GM19351 (cell line): ENCODE measurements at regions not wholly inside any gene's neighbourhood (a gene's known extent, or its start where the extent isn't known, plus 50 kb on each side); places are given as distances from the start of the nearest gene placed in this dataset.

ENCODE experiments used
- ATAC-seq: cut with Tn5 transposase; IDR thresholded peaks from one replicate; pipeline ENCODE4 v1.9.1; 2021; ENCODE audit warnings: mild to moderate bottlenecking, moderate library complexity; ENCODE audit not compliant: unreplicated experiment

DNA sequence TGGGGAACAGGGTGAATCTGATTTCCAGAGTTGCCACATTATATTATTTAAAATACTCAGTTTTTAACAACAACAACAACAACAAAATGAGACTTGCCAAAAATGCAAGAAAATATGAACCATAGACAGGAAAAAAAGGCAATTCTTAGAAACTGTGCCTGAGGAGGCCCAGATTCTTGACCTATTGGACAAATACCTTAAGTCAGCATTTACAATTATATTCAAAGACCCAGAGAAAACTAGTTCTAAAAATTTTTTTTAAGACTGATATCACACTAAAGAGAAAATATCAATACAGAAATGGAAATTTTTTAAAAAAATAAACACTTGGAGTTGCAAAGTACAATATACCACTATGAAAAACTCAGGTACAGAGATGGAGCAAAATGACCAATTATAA is 152.8 kb upstream of the LYPLAL1 start:
- ATAC-seq: no peak

DNA sequence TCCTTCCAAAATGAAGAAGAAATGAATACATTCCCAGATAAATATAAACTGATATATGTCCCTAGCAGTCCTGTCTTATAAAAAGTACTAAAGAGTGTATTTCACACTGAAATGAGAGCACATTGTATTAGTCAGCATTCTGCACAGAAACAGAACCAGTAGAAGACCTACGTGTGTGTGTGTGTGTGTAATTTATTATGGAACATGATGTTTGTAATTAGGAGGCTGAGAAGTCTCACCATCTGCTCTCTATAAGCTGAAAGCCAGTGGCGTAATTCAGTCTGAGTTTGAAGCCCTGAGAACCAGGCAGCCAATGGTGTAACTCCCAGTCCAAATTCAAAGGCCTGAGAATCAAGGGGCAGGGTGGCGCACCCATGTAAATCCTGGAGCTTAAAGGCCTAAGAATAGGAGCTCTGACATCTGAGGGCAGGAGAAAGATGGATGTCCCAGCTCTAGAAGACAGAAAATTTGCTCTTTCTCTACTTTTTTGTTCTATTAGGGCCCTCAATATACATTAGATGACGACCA is 146.5 kb upstream of the LYPLAL1 start:
- no peak for ATAC-seq

DNA sequence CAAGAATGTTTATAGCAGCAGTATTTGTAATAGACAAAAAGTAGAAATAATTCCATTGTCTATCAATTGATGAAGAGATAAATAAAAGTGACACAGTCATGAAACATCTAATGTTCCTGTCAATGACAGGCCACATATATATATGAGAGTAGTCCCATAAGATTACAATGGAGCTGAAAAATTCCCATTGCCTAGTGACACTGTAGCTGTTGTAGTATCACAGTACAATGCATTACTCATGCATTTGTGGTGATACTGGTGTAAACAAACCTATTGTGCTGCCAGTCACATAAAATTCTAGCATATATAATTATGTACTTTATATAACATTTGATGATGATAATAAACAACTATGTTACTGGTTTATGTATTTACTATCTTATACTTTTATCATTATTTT is 141.9 kb upstream of the LYPLAL1 start:
- ATAC-seq: no peak

DNA sequence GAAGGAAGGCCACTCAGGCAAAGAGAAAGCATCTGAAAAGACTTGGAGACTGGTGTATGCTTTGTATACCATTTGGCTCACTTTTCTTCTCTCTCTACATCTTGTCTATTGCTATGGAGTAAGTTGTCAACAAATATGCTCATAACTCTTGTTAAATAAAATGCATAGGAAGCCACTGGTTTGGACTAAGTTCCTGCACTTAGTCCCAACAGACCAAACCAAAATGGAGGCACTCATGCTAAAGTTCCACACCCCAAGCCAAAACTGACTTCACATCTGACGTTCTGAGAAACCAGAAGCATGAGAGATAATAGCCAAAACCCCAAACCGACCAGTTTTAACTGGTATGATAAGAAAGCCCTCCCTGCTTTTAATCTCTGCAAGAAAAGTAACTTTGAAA is 135.3 kb upstream of the LYPLAL1 start:
- no peak for ATAC-seq

DNA sequence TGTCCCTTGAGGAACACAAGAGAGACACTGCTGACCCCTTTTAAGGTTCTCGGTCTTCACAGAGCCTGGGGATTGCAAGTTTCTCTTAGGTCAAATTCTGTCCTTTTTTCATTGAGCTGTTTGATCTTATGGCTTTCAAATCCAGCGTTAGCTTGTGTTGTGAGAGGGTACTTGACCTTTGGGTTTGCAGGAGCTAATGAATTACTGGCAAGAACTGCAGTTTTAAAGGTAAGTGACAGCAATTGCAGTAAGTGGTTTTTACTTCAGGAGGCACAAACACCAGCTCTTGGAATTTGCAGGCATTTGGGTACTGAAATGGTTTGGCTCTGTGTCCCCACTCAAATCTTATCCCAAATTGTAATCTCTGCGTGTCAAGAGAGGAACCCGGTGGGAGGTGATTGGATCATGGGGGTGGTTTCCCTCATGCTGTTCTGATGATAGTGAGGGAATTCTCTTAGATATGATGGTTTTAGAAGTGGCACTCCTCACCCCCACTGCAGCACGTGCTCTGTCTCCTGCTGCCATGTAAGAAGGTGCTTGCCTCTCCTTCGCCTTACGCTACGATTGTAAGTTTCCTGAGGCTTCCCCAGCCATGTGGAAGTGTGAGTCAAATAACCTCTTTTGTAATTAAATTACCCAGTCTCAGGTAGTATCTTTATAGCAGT is 134.5 kb upstream of the LYPLAL1 start:
- no peak for ATAC-seq

DNA sequence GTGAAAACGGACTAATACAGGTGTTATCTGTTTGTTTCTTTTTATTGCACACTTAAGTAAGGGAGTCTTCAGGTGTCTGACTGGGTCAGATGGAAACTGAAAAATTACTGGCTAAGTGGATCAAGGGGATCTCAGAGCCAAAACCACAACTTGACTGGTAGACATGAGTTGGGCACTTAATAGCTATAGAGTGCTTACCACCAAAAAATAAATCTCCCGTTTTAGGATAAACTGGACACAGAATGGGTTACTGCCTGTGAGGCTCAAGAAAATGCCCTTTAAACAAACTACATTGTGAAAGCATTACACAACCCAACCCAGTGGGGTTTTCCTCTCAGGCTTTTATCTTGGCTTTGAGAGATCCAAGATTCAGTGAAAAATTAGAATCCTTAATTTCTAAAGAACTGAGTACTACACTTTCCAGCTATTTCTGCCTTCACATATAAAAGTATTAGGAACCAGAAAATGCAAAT is 134.0 kb upstream of the LYPLAL1 start:
- ATAC-seq: no peak

DNA sequence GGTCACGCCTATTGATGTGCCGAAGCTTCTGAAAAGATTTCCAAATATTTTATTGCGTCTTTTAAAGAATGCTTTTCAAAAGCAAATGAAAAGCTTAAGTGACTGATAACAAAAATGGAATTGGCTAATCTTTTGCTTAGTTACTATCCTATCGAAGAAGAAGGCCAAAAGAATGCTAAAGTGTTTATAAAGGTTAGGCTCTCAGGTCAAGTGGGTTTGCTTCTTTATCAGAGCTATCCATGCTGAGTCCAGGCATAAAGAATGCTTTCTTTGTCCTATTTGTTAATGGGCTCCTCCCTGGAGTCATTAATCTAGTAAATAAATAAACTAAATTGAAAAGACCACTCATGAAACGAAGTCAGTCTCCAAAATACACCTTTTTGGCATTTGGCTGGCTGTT is 133.4 kb upstream of the LYPLAL1 start:
- ATAC-seq: no peak

DNA sequence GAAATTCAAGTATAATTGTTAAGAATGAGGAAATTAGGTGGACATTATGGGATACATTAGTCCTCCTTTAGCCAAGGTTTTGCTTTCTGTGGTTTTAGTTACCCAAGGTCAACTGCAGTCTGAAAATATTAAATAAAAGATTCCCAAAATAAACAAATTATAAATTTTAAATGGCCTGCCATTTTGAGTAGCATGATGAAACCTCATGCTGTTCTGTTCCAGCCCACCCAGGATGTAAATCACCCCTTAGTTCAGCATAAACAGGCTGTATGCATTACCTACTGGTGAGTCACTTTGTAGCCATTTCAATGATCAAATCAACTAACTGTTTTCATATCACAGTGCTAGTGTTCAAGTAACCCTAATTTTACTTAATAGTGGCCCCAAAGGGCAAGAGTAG is 132.5 kb upstream of the LYPLAL1 start:
- no peak for ATAC-seq

DNA sequence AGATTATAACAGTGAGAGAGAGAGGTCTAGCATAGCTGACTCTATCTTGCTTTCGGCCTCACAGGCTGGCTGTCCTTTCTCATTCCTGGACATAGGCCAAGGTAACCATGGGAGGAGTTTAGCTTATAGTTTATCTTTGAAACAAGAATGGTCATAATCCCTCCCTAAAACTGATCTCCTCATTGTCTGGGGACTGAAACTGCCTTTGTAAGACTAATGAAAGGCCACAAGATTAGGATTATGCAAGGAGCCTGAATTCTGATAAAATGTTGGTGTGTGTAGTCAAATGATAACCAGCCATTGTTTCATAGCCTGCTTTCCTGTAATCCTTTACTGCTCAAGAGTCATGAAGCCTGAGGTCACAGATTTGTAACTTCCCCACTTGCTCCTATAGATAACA is 131.9 kb upstream of the LYPLAL1 start:
- ATAC-seq: no peak

DNA sequence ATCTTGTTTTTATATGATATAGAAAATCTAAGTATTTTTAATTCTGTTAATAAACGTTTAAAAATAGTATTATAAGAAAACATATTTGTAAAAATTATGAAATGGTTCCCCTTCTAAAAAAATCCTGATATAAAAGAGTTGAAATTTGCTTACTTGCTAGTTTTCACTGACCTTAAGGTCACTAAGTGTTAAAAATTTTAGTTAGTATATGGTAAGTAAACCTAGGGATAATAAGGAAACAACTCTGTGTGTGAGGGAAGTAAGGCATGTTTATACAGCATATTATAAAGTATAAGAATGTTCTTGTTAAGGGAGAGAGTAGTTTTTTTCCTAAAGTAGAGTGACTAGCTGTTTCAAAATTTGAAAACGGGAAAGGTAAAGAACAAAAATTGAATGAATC is 130.9 kb upstream of the LYPLAL1 start:
- ATAC-seq: no peak

DNA sequence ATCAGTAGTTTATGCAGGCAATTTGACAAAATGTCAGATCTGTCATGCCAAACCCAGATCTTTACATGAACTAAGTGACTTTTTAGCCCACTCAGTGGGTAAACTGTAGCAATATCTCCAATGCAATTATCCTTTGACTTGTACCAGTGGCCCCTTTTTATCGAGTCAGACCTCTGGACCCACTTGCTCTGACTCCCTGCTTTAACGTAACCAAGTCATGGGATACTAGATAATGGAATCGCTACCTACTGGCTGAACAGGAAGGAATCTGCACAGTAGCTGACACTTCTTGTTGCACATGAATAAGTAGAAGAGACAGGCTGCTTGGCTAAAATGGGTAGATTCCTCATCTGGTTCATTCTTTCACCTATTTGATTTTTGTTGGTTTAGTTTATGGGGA is 128.4 kb upstream of the LYPLAL1 start:
- no peak for ATAC-seq

DNA sequence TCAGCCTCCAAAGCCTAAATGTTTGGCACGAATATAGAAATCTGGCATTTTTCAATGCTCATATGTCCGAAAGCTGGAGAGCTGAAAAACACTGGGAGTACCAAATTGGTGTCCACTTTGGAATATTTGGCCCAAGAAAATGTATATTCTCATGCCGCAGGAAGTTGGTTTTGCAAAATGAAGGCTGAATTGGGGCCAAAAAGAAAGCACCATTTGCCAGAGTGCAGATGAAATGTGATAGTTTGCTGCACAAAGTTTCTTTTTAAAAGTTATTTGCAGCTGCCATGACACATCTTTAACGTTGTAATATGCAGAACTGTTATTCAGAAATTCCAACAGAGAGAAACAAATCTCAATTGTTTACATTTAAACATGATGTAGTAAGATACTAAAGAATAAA is 124.2 kb upstream of the LYPLAL1 start:
- ATAC-seq: no peak

DNA sequence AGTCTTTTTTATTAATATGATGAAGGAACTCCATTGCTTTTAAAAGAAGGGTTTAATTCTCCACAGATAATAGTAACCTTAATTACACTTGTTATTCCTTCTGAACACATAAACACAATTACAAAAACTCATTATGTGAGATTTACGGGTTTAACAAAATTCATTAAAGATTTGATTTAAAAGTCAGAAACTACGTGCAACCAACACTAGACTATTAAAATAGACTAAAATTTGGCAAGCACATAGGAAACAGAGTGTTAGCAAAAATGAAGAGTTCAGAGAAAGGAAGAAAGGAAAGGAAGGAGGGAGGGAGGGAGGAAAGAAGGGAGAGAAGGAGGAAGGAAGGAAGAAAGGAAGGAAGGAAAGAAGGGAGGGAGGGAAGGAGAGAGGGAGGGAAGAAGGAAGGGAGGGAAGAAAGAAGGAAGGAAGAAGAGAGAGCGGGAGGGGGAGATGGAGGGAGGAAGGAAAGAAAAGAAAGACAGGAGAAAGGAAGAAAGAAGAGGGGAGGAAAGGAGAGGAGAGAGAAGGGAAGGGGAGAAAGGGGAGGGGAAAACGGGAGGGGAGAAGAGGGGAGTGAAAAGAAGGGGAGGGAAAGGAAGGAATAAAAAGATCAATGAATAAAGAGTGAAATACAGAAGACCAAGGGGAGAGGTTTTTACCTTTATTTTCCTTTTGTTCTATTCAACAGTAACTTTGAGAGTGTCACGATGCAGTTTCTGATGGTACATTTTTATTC is 123.4 kb upstream of the LYPLAL1 start:
- no peak for ATAC-seq

DNA sequence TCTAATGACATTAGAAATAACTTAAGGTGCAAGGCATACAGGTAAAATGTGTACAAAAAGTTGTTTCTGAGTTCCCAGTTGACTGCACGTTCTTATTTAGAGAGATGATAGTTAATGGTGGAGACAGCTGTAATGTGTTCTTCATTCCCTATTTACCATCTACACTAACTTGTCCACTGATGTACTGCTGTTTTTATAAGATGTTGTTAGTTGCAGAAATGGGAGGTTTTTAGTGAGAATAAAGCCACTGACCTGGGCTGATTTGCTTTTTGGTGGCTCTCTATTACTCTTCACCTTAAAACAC is 122.9 kb upstream of the LYPLAL1 start:
- no peak for ATAC-seq

DNA sequence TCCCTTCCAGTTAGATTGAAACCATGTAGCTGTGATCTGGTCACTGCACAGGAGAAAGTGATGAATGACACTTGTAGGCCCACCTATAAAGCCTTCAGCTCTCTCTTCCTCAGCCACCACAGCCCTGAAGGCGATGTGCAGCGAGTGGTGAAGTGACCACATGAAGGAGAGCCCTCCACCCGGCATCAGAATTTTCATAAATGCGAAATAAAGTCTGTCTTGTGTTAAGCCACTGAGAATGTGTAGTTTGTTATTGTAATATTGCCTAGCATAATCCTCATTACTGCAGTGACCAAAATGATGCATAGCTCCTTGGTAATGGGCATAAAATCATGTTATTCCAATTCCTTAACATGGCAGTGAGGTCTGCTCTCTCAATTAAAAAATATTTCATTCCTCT is 122.1 kb upstream of the LYPLAL1 start:
- no peak for ATAC-seq

DNA sequence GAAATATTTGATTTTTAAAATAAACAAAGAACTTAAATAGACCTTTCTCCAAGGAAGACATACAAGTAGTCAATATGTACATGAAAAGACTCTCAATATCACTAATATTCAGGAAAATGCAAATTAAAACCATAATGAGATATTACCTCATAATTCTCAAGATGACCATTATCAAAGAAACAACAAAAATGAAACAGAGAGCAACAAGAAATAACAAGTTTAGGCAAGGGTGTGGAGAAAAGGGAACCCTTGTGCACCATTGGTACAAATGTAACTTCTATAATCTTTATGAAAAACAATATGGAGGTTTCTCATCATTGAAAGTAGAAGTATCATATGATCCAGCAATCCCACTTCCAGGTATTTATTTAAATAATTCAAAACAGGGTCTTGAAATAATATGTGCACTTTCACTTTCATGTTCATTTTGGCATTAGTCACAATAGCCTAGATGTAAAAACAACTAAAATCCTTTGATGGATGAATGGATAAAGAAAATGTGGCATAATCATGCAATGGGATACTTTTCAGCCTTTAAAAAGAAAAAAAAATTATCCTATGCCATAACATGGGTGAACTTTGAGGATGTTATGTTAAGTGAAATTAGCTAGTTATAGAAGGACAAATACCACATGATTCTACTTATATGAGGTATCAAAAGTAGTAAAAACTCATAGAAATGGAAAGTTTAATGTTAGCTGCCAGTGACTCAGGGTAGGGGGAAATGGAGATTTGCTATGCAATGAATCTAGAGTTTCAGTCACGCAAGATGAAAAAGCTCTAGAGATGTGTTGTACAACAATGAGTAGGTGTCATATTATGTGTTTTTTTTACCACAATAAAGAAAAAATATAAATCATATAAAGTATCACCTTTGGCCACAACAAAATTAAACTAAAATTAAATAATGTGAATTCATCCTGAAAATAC is 114.5 kb upstream of the LYPLAL1 start:
- ATAC-seq: peak; percentile 64

DNA sequence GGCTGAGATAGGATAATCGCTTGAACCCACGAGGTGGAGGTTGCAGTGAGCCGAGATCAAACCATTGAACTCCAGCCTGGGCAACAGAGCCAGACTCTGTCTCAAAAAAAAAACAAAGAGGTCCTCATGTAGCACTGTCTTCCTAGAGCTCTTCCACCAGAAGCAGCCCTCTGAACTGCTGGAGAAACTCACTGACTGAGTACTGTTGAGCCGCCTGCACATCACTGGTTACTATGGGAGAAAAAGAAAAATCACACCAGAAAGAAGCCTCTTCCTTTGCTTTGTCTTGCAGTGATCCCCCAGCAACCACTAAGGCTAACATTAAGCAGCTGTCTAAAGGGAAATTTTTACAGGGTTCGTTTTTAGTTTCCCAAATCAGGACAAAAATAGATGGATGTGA is 112.9 kb upstream of the LYPLAL1 start:
- ATAC-seq: no peak

DNA sequence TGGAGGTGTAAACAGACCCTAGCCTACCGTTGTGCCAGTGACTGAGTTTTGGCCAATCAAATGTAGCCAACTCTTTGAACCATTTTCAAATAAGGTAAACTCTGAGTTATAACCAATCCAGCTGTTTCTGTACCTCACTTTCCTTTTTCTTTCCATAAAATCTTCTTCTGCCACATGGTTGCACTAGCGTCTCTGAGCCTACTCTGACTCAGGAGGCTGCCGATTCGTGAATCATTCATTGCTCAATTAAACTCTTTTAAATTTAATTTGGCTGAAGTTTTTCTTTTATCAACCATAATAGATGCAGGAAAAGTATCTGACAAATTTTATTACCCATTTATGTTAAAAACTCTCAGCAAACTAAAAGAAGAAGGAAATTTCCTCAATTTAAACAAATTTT is 111.5 kb upstream of the LYPLAL1 start:
- no peak for ATAC-seq

DNA sequence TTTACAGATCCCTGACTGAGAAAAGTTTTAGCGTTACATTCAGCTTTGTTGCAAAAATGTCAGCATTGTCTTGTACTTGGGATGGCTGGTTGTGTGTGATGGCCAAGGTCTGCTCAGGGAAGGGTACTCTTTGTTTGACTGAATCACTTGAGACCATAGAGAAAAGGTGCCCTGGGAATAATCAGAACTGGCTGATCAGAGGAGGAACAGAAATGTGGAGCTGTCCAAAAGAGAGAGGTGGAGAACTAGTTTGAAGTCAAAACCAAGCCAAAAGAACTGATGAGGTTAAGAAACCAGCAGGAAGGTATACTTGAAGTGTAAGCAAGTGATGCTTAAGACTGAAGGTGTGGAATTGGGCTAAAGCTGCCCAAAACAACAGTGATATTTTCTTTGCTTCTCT is 107.6 kb upstream of the LYPLAL1 start:
- no peak for ATAC-seq

DNA sequence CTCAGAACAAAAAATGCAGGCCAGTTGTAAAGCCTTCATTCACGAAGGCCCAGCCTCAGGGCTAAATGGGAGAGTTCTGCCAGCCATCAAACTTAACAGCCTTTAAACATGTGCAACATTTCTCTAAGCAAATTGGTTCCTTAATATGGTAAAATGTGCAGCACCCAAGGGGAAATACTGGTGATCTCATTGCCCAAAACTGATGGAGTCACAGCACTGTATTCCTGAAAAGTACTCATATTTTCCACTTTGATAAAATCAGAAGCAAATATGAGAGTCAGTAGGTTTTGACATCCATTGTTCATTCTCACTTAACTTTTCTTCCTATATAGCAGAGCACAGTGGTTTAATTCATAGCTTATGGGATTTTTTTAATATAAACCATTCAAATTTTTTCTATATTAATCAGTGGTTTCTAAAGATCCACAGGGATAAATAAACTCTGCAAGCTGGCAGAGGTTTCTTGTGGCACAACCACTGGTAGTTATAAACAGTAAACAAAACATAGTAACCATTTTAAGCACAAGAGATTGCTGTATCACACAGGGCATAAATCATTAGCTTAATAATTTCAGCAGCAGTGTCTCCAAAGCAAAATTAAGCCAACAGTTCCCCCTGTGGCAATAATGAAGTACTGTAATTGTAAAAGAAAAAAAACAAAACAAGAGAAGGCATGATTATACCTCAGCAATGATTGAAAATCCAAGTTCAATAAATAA is 106.9 kb upstream of the LYPLAL1 start:
- peak; percentile 60 for ATAC-seq

DNA sequence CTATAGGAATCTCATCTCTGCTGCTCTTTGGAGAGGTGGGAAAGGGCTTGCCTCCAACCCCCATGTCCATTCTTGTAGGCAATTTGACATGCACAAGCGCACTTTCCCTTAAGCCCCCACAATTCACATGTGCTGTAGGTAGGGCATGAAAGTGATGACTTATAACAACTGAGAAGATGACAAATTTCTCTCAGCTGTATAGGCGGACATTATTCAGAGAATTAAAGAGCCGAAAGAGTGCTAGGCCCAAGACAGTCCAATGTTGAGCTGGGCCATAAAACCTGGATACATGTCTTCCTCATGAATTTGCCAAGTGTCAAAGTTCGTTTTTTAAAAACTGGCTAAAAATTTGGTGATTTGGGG is 106.3 kb upstream of the LYPLAL1 start:
- peak; percentile 20 for ATAC-seq
